Esophagus squamous epithelium (tissue), 4 donors: ENCODE measurements at regions not wholly inside any gene's neighbourhood (a gene's known extent, or its start where the extent isn't known, plus 50 kb on each side); places are given as distances from the start of the nearest gene placed in this dataset.

ENCODE experiments used
- POLR2A ChIP-seq, 4 donors: fragments of 450-650 bp; IDR thresholded peaks; one replicate each; pipeline ENCODE4 v1.6.1; 2017; ENCODE audit warnings: antibody characterized with exemption in 4 of 4, mild to moderate bottlenecking in 4 of 4, moderate library complexity in 3 of 4
- TF ChIP-seq, protein P1 (sequence below), 6 experiments: fragments of 450-650 bp in 4 of 6; fragments of 200-600 bp in 2 of 6; sonication (generic) in 2 of 6; IDR thresholded peaks; one replicate each; pipeline ENCODE4 v1.5.1; 2016 to 2019; ENCODE audit warnings: antibody characterized with exemption in 6 of 6, mild to moderate bottlenecking in 4 of 6, moderate library complexity in 4 of 6

DNA sequence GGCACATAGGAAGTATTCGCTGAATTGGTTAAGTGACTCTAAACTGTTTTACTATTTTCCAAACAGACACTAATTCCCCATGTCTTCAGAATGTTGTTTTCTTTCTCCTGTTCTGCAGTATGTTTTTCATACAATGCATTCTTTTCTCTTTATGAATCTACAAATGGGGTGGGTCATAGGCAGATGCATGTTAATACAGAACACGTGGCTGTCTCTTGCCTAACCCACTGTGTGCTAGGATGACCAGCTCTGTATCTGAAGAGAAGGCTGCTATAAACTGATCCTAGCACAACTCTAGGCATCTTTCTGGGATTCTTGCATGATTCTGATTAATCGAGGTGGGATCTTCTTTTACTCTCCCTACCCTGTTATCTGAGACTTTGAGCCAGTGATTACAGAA, 826.0 kb downstream of the PLCL1 start:
- TF ChIP-seq, protein P1, sequence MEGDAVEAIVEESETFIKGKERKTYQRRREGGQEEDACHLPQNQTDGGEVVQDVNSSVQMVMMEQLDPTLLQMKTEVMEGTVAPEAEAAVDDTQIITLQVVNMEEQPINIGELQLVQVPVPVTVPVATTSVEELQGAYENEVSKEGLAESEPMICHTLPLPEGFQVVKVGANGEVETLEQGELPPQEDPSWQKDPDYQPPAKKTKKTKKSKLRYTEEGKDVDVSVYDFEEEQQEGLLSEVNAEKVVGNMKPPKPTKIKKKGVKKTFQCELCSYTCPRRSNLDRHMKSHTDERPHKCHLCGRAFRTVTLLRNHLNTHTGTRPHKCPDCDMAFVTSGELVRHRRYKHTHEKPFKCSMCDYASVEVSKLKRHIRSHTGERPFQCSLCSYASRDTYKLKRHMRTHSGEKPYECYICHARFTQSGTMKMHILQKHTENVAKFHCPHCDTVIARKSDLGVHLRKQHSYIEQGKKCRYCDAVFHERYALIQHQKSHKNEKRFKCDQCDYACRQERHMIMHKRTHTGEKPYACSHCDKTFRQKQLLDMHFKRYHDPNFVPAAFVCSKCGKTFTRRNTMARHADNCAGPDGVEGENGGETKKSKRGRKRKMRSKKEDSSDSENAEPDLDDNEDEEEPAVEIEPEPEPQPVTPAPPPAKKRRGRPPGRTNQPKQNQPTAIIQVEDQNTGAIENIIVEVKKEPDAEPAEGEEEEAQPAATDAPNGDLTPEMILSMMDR (IDR thresholded peaks at IDR 0.05) = no peak
- no peak for TF ChIP-seq POLR2A (IDR thresholded peaks at IDR 0.05)
